ENCODE measurements at regions not wholly inside any gene's neighbourhood (a gene's known extent, or its start where the extent isn't known, plus 50 kb on each side); places are given as distances from the start of the nearest gene placed in this dataset.

DNA sequence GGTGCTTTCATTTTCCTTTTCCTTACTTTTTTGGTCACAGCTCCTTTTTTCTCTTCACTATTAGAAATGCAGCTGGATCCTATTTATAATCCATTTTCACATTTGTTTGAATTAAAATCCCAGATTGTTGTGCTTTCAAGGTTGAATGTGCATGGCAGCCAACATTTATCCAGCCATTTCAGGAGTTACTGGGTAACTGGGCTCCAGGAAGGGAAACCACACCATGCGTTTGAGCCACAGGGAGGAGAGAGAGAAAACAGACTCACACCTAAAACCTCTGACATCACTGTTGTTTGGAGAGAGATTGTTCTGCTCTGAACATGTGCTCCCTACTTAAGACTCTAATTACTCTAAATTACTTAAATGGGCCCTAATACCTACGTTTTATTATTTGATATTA, 173.4 kb downstream of the BMP2 start:
- in situ Hi-C loops (cut with HindIII; ENCODE audit: extremely low pct_ligation_motif_present, low pct_unique_long_range_greater_than_20kb) = no loop called here

More for the DNA sequence above, 173.4 kb downstream of the BMP2 start:
- DNase-seq (ENCODE audit: low spot score) (no peak), FAIRE-seq (no peak), ATAC-seq (no peak)
- POLR2A ChIA-PET = no interaction called here
- H3K9ac ChIP-seq (ENCODE audit: insufficient read depth, low read depth, low read length) = no peak overlapping the region
- no peak overlapping the region for H3K4me3 ChIP-seq (replicated peaks in 1 of 3; ENCODE audit: insufficient read depth in 1 of 3, low read depth in 2 of 3, low read length in 3 of 3)
- no peaks in the 10 kb centered on the region for H4K20me1 ChIP-seq (ENCODE audit: insufficient read depth, low read length)
- TF ChIP-seq FOXM1 (CRISPR knock-in tag; IDR thresholded peaks at IDR 0.05) (no peak), SAP130 (CRISPR knock-in tag; IDR thresholded peaks at IDR 0.05; ENCODE audit: low read depth) (no peak), FOXK1 (CRISPR knock-in tag; IDR thresholded peaks at IDR 0.05; ENCODE audit: borderline replicate concordance, low read depth) (no peak), ZNF224 (CRISPR knock-in tag; IDR thresholded peaks at IDR 0.05) (no peak), TAF1 (CRISPR knock-in tag; IDR thresholded peaks at IDR 0.05) (no peak), SIN3A (IDR thresholded peaks at IDR 0.05; ENCODE audit: borderline replicate concordance, low read depth, low read length) (no peak), RFX1 (IDR thresholded peaks at IDR 0.05) (no peak), ZBTB1 (CRISPR knock-in tag; IDR thresholded peaks at IDR 0.05; ENCODE audit: borderline replicate concordance) (no peak), ZSCAN30 (CRISPR knock-in tag; IDR thresholded peaks at IDR 0.05) (no peak), PHF8 (CRISPR knock-in tag; IDR thresholded peaks at IDR 0.05) (no peak), KLF6 (CRISPR knock-in tag; IDR thresholded peaks at IDR 0.05) (no peak)
- TF ChIP-seq, protein P1, sequence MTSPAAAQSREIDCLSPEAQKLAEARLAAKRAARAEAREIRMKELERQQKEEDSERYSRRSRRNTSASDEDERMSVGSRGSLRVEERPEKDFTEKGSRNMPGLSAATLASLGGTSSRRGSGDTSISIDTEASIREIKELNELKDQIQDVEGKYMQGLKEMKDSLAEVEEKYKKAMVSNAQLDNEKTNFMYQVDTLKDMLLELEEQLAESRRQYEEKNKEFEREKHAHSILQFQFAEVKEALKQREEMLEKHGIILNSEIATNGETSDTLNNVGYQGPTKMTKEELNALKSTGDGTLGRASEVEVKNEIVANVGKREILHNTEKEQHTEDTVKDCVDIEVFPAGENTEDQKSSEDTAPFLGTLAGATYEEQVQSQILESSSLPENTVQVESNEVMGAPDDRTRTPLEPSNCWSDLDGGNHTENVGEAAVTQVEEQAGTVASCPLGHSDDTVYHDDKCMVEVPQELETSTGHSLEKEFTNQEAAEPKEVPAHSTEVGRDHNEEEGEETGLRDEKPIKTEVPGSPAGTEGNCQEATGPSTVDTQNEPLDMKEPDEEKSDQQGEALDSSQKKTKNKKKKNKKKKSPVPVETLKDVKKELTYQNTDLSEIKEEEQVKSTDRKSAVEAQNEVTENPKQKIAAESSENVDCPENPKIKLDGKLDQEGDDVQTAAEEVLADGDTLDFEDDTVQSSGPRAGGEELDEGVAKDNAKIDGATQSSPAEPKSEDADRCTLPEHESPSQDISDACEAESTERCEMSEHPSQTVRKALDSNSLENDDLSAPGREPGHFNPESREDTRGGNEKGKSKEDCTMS (CRISPR knock-in tag; conservative IDR thresholded peaks at IDR 0.05) = no peak
- TF ChIP-seq, protein P2, sequence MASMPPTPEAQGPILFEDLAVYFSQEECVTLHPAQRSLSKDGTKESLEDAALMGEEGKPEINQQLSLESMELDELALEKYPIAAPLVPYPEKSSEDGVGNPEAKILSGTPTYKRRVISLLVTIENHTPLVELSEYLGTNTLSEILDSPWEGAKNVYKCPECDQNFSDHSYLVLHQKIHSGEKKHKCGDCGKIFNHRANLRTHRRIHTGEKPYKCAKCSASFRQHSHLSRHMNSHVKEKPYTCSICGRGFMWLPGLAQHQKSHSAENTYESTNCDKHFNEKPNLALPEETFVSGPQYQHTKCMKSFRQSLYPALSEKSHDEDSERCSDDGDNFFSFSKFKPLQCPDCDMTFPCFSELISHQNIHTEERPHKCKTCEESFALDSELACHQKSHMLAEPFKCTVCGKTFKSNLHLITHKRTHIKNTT (CRISPR knock-in tag; IDR thresholded peaks at IDR 0.05) = no peak
- TF ChIP-seq, protein P3, sequence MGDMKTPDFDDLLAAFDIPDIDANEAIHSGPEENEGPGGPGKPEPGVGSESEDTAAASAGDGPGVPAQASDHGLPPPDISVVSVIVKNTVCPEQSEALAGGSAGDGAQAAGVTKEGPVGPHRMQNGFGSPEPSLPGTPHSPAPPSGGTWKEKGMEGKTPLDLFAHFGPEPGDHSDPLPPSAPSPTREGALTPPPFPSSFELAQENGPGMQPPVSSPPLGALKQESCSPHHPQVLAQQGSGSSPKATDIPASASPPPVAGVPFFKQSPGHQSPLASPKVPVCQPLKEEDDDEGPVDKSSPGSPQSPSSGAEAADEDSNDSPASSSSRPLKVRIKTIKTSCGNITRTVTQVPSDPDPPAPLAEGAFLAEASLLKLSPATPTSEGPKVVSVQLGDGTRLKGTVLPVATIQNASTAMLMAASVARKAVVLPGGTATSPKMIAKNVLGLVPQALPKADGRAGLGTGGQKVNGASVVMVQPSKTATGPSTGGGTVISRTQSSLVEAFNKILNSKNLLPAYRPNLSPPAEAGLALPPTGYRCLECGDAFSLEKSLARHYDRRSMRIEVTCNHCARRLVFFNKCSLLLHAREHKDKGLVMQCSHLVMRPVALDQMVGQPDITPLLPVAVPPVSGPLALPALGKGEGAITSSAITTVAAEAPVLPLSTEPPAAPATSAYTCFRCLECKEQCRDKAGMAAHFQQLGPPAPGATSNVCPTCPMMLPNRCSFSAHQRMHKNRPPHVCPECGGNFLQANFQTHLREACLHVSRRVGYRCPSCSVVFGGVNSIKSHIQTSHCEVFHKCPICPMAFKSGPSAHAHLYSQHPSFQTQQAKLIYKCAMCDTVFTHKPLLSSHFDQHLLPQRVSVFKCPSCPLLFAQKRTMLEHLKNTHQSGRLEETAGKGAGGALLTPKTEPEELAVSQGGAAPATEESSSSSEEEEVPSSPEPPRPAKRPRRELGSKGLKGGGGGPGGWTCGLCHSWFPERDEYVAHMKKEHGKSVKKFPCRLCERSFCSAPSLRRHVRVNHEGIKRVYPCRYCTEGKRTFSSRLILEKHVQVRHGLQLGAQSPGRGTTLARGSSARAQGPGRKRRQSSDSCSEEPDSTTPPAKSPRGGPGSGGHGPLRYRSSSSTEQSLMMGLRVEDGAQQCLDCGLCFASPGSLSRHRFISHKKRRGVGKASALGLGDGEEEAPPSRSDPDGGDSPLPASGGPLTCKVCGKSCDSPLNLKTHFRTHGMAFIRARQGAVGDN (CRISPR knock-in tag; IDR thresholded peaks at IDR 0.05) = no peak
- no peaks in the 10 kb centered on the region; a peak in 1 of 5 replicates for H3K27me3 ChIP-seq (ENCODE audit: control insufficient read depth in 1 of 2, insufficient read depth in 2 of 2, low read length in 2 of 2)
- no peak overlapping the region for H3K4me2 ChIP-seq (ENCODE audit: low read depth, low read length)
- no peaks in the 10 kb centered on the region for H3K36me3 ChIP-seq (replicated peaks in 1 of 2; ENCODE audit: control insufficient read depth in 1 of 2, insufficient read depth in 2 of 2, low read length in 2 of 2)
- CTCF ChIA-PET (ENCODE audit: low intra/inter-chr PET ratio, low total read pairs) = no interaction called here
- no peaks in the 10 kb centered on the region for H3K79me2 ChIP-seq (ENCODE audit: insufficient read depth, low read length)
- 0% methylated on average over 2 of the region's 2 CpGs for WGBS (ENCODE audit: low lambda C conversion rate)
- BruUV-seq (replicated peaks) = no TSS peak
- H2AFZ ChIP-seq (ENCODE audit: low read length) = no peak overlapping the region
- H3K4me1 ChIP-seq (ENCODE audit: insufficient read depth, low read length) = no peaks in the 10 kb centered on the region
- peaks cover 16% of the 10 kb centered on the region for H3K9me3 ChIP-seq (ENCODE audit: low read length)
- H3K27ac ChIP-seq (ENCODE audit: extremely low read length, insufficient read depth, low read length) = no peak overlapping the region
- intact Hi-C loops (cut with micrococcal nuclease; ENCODE audit: unreplicated experiment) = no loop called here
